ENCODE measurements at regions not wholly inside any gene's neighbourhood (a gene's known extent, or its start where the extent isn't known, plus 50 kb on each side); places are given as distances from the start of the nearest gene placed in this dataset.

GRCh38 chrX:148381603-148382002, 118.8 kb upstream of the AFF2 start:
- TF ChIP-seq POLR2A (IDR thresholded peaks at IDR 0.05; ENCODE audit: extremely low read depth, insufficient read length) (no peak), MYC (IDR thresholded peaks at IDR 0.05; ENCODE audit: low read depth, low read length) (no peak)
- TF ChIP-seq, protein P1, sequence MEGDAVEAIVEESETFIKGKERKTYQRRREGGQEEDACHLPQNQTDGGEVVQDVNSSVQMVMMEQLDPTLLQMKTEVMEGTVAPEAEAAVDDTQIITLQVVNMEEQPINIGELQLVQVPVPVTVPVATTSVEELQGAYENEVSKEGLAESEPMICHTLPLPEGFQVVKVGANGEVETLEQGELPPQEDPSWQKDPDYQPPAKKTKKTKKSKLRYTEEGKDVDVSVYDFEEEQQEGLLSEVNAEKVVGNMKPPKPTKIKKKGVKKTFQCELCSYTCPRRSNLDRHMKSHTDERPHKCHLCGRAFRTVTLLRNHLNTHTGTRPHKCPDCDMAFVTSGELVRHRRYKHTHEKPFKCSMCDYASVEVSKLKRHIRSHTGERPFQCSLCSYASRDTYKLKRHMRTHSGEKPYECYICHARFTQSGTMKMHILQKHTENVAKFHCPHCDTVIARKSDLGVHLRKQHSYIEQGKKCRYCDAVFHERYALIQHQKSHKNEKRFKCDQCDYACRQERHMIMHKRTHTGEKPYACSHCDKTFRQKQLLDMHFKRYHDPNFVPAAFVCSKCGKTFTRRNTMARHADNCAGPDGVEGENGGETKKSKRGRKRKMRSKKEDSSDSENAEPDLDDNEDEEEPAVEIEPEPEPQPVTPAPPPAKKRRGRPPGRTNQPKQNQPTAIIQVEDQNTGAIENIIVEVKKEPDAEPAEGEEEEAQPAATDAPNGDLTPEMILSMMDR (IDR thresholded peaks at IDR 0.05; ENCODE audit: low read depth, low read length), result no peak
- TF ChIP-seq, protein P2, sequence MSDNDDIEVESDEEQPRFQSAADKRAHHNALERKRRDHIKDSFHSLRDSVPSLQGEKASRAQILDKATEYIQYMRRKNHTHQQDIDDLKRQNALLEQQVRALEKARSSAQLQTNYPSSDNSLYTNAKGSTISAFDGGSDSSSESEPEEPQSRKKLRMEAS (IDR thresholded peaks at IDR 0.05; ENCODE audit: low read depth, low read length), result no peak

All from NB4 (cell line).